Epithelial cell of esophagus (primary cell): ENCODE measurements at regions not wholly inside any gene's neighbourhood (a gene's known extent, or its start where the extent isn't known, plus 50 kb on each side); places are given as distances from the start of the nearest gene placed in this dataset.

Source experiments
- DNase-seq: peaks from one replicate; pipeline ENCODE4 v3.0.0; 2010; ENCODE audit warnings: low read depth
- H3K4me3 ChIP-seq: 2 replicates; pipeline ENCODE4 v1.5.1; 2011; ENCODE audit warnings: mild to moderate bottlenecking, low read length, control low read depth
- TF ChIP-seq, protein P1 (sequence below): IDR thresholded peaks from 2 replicates; pipeline ENCODE4 v1.5.1; 2011; ENCODE audit warnings: low read depth, mild to moderate bottlenecking, low read length, control low read depth, inconsistent platforms; ENCODE audit not compliant: insufficient read depth; ENCODE audit errors: missing control alignments

DNA sequence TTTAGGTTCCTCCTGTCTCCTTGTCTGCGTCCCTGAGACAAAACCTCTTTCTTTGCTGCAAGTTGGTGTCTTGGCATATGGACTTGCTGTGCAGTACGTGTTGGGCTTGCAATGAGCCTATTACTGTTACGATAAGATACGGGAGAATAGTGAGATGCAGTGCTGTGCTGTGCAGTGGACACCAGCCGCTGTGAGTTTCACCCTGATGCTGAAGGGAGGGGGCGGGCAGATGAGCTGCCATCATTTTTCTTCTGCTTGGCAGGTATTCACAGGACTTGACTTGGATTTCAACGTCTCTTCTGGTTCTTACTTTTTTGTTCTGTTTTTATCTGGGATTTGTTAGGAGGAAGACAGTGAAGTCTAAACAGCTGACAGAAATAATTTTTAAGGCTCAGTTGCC, 257.1 kb upstream of the PITRM1 start:
- TF ChIP-seq, protein P1, sequence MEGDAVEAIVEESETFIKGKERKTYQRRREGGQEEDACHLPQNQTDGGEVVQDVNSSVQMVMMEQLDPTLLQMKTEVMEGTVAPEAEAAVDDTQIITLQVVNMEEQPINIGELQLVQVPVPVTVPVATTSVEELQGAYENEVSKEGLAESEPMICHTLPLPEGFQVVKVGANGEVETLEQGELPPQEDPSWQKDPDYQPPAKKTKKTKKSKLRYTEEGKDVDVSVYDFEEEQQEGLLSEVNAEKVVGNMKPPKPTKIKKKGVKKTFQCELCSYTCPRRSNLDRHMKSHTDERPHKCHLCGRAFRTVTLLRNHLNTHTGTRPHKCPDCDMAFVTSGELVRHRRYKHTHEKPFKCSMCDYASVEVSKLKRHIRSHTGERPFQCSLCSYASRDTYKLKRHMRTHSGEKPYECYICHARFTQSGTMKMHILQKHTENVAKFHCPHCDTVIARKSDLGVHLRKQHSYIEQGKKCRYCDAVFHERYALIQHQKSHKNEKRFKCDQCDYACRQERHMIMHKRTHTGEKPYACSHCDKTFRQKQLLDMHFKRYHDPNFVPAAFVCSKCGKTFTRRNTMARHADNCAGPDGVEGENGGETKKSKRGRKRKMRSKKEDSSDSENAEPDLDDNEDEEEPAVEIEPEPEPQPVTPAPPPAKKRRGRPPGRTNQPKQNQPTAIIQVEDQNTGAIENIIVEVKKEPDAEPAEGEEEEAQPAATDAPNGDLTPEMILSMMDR = no peak
- DNase-seq = no peak
- H3K4me3 ChIP-seq = no peak overlapping the region

DNA sequence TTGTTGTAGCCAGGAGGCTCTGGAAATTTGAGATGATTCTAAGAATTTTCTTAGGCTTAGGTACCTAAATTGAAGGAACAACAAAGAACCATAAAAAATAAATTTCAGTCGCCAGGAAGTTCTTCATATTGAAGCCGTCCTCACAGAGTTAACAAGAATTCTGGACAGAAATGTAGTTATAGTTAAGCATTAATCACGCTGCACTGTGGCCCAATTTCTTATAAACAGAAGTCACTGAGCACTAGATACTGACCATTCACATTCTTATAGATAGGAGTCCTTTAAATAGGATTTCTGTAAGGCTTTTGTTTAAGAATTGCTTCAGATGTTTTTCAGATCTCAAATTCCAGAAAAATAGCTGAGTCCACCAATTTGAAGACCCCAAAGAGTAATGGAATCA, 256.2 kb upstream of the PITRM1 start:
- no peak overlapping the region for H3K4me3 ChIP-seq
- DNase-seq = no peak
- TF ChIP-seq, protein P1 = no peak

DNA sequence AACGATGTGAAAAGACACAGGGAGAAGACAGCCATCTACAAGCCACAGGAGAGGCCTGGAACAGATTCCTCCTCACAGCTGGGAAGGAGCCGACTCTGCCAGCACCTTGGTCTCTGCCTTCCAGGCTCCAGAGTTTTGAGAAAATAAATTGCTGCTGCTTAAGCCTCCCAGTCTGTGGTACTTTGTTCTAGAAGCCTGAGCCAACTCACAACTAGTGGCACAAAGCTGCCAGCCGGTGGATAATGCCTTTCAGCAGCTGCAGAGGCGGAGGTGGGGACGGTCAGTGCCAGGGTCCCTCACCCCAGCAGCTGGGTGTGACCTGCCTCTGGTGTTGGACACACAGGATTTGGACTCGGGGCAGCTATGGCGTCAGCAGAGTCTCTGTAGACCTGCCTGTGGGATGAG, 255.4 kb upstream of the PITRM1 start:
- no peak overlapping the region for H3K4me3 ChIP-seq
- TF ChIP-seq, protein P1 = no peak
- no peak for DNase-seq

DNA sequence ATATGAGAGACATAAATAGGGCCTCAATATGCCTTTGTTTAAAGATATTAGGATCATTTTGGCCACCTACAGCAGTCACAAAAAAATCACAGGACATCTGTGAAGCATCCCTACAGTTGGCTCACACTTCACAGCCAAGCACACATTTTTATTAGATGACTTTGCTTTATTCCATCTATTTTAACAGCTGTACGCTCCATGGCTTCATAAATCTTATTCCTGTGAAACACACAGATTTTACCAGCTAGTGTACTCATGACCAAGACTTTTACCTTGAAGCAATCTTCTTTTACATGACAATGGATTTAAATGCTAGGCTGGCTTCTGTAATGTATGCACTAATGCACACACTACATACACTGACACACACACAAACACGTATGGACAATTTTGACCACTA, 254.8 kb upstream of the PITRM1 start:
- TF ChIP-seq, protein P1 = no peak
- no peak for DNase-seq

DNA sequence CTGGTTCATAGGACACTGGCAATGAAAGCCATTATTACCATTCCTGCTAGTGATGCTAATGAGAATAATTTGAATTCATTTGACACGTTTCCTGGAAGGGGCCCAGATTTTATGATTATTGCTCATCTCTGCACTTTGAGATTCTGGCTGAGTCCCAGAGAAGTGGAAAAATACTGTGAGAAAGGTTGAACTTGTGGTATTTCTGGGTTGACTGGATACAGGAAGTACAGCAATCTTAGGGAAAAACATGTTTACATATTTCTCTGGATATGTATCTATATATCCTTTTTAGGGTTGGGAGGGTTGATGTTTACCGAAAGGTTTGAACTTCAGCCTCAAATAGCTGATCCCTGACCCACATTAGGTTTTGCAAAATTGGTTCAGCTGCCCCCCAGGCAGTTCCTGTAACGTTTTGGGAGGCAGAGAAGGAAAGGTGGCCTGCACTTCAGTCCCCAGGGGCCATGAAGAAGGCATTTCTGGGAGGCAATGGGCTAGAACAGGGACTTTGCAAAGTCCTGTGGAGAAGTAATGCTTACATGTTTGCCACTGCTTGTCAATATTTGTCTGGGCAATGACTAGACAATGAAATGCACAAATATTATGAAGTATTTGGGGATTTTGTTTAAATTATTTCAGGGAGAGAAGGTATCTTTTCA, 253.7 kb upstream of the PITRM1 start:
- peak; percentile 71 for DNase-seq
- no peak overlapping the region for H3K4me3 ChIP-seq
- TF ChIP-seq, protein P1 = no peak

More for the DNA sequence above, 254.8 kb upstream of the PITRM1 start:
- no peak overlapping the region for H3K4me3 ChIP-seq

DNA sequence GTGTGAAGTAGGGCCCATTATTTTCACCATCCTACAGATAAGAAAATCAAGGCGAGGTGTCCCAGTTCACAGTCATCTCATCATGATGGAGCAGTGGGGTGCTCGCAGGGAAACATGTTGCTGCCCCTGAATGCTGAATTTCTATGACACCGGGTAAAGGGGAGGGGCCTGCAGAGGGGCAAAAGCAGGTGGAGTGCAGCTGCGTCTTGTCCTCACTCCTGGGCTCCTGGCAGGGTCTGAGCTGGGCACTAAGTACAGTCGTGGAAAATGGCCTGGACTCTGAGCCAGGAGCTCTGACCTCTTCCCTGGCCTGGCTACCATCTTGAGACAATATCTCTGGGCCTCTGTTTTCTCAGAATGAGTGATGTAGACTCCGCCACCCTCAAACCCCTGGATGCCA, 253.1 kb upstream of the PITRM1 start:
- H3K4me3 ChIP-seq = no peak overlapping the region
- TF ChIP-seq, protein P1 = no peak
- DNase-seq = no peak

DNA sequence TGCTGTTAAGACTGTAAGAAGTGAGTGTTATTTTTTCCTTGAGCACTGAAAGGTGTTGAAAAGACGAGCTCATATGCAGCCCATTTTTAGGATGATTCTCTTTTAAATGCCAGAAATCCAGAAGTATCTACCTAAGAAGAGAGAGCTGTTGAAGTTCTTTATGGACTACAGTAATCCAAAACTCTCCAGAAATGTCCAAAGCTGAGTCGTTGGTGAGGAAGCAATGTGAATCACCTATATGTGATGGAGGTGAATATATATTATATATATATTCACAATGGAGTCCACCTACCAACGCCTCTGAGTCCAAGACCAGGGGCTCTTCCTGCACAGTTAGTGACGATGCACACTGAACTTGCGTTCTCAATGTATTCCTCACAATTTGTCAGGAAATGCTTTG, 252.7 kb upstream of the PITRM1 start:
- no peak overlapping the region for H3K4me3 ChIP-seq
- TF ChIP-seq, protein P1 = no peak
- peak; percentile 24 for DNase-seq
